Esophagus mucosa (tissue), 1 donor: ENCODE measurements at regions not wholly inside any gene's neighbourhood (a gene's known extent, or its start where the extent isn't known, plus 50 kb on each side); places are given as distances from the start of the nearest gene placed in this dataset.

ENCODE experiments used
- ATAC-seq: fragments of 200-7000 bp; cut with Tn5 transposase; one replicate; pipeline ENCODE4 v1.9.1; 2020
- donor health status: DM: yes; HTN: yes; CAD: no.

DNA sequence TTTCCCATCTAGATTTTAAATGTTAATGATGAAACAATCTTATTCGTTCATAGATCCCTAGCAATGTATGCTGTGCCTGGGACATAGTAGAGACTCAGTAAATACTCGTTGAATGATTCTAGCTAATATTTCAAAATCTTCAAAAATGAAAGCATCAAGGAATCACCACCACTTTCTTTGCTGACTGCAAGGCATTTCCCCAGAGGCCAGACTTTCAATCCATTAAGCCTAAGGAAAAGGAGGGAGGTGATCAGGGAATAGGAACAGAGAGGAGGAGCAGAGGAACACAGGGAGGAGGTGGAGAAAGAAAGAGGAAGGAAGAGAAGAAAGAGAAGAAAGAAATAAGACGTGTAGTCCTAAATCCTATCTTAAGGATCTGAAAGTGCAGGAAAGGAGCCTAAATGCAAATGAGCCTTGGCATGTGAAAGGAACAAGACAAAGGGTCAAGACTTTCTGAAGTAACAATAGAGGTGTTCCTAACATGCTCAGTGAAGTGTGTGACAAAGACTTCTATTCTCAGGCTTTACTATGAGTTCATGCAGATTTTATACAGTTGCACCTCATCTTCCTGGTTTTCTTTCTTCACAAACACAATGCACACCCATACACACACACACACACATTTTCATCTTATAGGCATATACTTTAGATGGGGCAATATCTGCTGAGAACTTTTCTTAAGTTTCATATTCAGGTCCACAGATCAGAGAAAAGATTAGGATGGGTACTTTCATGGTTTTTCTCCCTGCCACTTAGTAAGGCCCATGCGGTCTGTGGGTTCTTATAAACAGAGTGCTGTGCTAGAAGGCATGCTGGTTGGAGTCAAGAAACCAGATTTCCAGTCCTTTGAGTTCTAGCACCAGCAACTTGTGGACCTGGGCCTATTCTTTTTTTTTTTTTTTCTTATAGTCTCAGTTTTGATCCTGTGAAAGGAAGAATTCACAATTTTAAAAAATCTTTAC is 512.2 kb upstream of the TNC start:
- ATAC-seq = no peak

DNA sequence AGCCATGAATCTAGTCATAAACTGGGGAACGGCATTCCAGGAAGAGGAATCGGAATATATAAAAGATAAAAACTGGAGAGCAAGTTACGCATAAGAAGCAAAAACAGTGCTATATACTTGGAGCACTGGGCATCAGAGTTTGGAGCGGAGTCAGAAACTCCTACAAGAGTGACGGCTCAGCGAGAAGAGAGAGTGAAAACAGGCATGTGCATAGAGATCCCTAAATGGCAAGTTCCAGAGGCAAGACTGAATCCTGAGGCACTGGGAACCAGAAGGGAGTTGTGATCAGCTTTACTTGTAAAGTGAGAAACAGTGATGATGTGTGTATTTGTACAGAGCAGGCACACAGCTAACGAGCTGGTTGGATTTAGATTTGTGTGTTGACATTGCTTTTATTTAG is 514.4 kb upstream of the TNC start:
- no peak for ATAC-seq

DNA sequence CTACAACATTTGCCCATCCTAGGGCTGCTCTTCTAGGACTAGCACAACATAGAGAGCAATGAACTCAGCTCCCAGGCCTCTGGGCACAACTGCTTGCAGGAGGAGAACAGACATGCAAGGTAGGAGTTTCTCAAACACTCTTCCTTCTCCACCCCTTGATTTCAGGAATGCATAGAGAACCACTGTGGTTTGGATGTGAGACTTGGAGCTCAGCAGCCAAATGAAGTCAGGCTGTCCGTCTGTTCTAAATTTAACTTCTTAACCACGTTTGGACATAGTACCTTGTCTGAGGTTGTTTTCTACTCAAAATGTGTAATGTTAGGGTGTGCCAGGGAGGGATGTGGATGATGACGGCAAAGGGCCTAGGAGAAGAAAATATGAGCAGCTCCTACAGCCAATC is 515.1 kb upstream of the TNC start:
- ATAC-seq = no peak

DNA sequence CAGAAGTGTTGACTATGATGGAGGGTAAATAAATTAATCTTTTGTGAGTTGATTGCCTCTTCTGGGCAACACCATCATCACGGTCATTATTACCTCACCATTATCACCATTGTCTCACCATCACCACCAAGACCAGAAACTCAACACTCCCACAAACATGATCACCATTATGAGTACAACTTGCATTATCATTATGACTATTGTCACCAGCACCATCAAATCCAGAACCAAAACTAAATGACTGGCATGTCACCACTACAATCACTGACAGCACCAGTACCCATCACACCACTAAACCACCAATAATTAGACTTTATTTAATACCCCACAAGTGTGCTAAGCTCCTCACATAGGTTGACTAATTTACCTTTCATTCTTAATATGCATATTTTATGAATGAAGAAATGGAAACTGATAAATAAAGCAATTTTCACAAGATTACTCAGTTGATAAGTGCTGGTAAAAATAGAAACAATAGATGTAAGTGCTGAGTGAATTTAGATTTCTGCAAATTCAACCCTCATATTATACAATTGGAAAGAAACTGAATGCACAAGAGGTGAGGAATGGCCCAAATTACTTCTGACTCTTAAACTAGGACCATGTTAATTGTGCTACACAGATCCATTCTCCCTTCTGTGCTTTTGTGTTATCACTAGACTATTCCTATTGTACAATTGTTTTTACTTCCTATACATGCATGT is 517.8 kb upstream of the PAPPA start:
- no peak for ATAC-seq

DNA sequence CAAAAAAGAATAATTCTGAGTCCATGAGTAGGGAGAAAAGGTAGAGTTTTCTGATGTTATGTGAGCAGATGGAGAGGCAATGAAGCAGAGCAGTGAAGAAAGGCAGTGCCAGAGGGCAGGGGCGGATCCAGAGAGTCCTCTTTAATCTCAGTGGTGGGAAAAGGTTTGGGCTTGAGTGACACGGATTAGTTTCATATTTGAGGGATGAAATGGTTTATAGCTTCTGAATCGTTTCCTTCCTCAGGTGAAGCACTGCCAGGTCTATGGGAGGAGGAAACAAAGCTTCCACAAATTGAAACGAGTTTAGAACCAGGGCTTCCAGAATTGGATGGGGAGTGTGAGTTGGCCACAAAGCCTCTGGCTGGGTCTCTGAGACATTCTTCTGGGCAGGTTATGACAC is 517.0 kb upstream of the PAPPA start:
- peak; percentile 95 for ATAC-seq

DNA sequence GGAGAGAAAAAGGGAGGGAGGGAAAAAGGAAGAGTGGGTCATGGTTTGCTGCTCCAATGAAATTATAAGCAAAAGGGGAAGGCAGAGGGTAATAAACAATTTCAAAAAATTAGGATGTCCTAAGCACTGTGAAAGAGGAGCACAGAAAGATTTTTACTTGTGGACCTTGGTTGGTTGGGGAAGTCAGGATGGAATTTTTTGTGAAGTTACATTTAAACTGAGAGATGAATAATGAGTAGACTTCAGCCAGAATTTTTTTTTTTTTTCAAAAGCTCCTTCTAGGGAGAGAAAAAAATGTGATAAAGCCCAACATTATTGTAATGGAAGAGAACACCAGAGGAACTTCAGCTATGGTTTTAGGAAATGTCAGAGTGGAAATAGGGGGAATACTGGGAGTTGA is 515.9 kb upstream of the PAPPA start:
- no peak for ATAC-seq

DNA sequence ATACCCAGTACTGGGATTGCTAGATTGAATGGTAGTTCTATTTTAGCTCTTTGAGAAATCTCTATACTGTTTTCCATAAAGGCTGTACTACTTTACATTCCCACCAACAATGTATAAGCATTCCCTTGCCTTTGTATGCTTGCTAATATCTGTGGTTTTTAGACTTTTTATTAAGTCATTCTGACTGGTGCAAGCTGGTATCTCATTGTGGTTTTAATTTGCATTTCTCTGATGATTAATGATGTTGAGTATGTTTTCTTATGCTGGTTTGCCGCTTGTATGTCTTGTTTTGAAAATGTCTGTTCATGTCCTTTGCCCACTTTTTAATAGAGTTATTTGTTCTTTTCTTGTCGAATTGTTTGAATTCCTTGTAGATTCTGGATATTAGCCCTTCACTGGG is 512.7 kb upstream of the PAPPA start:
- ATAC-seq = no peak

DNA sequence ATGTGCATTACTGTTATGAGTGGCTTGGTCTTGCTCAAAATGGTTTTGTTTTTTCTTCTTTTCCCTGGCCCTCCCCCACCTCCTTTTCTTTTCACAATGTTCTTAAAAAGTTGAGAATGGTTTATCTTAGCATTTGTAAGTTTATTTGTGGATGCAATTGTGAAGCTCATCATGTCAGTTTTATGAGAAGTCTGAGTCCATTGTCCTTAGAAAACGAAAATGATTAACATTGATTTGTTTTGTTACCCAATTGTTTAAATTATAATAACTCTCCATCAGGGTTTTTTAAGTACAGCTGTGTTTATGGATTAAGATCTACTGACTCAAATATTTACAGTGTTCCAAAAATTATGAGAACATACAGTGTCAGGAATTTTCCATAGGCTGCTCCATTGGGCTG is 511.3 kb upstream of the PAPPA start:
- no peak for ATAC-seq

DNA sequence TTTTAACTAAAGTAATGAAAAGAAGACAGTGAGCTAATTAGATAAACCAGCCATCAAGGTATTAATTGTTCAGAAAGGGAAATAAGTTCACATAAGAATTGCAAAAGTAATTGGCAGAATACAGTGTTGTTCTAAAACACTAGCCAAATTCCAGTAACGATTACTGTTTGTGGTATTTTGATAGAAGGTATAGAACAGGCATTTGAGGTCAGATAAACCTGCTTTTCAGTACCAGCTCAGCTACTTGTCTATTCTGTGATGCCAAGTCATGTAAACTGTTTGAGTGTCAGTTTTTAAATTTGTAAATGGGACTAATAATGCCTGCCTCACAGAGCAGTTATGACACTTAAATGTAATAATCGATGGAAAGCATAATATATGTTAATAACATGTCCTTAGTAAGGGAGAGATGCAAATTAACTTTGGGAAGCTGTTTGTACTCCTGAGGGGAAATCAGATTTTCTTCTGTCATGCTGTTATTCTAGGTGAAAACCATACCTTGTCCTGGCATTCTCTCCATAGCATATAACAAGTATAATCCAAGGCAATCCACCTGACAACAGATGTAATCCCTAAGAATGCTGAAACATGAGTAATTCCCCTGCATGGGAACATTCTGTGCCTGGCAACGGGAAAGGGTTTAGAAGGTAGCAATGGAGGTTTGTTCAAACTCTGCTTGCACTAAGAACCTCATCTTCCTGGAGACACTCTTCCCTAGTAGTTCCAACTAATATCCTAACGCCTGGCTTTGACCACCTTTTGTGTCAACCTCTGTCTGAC is 509.5 kb upstream of the PAPPA start:
- ATAC-seq = peak; percentile 89

DNA sequence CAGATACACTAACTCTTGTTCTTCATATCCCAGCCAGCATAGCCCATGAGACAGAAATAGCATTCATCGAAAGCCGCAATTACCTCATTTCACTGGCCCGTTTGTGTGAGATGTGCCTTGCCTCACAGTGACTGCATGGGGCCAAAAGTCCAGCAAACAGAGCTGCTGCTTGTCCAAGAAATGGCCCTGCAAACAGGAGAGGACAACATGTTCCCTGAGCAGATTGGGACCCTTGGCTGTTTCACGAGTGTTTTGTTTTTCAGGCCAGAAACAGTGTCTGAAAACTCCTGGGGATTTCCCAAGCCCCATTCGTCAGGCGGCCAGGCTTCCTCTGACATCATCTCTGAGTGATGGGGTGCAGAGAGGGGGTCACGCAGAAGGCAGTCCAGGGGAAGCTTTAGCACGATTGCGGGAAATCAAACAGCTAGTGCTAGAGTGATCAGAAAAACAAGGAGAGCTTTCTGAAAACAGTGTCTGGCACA is 503.6 kb upstream of the PAPPA start:
- ATAC-seq = no peak

DNA sequence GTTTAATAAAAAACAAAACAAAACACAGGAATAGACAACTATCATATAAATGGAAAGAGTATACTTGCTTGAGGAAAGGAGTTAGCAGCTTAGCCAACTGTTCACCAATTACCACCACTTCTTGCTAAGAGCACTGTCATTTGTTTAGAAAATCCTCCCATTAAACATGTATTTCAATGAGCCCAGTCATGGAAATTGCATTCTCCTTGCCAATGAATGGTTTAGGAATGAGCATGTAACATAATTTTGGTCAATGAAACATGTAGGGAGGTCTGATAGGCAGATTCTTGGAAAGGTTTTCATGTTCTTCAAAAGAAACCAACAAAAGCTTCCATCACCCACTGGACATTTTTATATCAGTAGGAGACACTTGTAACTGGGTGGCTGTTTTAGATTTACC is 502.8 kb upstream of the PAPPA start:
- ATAC-seq = no peak

DNA sequence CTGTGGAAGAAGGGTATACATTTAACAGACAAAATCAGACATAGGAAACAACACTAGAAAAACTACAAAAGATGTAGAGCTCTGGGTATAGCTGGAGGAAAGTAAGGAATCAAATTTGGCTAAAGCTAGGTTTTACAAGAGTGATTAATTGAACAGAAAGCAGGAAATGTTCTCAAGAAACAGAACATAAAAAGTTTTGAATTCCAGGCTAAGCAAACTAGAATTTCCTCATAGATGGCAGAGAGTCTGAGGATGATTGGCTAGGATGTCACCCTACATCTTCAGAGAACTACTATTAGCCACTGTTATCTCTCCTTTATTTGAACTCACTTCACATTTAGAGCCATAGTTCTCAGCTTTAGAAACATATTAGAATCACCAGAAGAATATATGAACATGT is 502.1 kb upstream of the PAPPA start:
- no peak for ATAC-seq

DNA sequence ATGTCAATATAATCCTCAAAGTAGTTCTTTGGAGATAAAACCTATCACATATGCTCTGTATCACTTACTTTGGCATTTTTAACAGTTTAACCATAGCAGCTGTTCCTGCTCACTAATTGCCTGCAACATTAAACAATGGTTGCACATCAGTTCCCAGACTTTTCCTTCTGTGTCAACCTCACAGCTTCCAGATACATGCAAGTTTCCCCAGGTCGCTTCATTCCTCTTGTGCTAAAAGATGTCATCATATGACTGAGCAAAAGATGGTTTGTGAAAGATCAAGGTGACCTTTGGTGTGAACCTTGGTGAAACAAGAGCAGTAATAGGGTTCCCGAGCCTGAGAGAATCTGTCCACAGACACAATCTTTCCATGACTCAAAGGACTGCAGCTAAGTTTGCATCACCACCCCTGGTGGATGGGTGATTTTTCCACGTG is 500.4 kb upstream of the PAPPA start:
- no peak for ATAC-seq

DNA sequence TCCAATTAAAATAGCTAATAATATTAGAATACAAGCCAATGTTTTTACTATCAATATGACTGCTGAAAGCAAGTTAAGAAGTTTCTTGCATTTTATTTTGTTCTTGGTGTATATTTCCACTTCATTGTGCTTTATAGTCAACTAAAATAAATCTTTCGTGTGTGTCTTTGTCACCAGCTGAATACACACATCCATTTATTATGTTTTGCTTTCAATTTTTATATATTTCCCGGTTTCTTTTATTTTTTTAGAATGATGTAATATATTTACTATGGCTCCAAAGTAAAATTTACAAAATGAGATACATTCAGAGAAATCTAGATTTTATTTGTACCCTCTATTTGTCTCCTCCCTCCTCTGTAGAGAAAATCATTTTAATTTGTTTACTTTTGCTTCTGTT is 495.9 kb upstream of the PAPPA start:
- ATAC-seq = no peak

DNA sequence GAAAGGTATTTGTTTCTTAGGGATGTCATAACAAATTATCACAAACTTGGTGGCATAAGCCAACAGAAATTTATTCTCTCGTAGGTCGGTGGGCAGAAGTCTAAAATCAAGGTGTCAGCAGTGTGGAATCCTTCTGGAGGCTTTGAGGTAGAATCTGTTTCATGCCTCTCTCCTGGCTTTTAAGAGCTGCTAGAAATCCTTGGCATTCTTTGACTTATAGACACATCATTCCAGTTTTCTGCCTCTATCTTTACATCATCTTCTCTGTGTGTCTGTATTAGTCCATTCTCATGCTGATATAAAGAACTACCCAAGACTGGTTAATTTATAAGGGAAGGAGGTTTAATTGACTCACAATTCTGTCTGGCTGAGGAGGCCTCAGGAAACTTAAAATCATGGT is 488.1 kb upstream of the PAPPA start:
- ATAC-seq = no peak

DNA sequence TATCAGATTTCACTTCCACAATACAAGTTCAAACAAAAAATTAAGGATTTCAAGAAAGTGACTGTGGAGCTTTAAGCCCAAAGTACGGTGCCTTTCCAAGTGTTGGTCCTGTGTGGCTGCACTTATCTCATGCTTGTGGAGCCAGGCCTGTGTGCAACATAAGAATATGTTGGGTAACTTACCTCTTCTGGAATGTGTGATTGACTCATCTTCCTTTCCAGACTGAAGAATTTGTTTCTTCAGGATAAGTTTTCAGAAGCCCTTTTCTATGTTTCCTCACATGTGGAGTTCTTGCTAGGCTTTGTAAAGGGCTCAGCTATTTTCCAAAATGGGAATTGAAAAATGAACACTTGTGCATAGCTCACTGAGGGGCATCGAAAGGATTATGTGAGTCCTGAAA is 485.1 kb upstream of the PAPPA start:
- ATAC-seq = peak; percentile 47

DNA sequence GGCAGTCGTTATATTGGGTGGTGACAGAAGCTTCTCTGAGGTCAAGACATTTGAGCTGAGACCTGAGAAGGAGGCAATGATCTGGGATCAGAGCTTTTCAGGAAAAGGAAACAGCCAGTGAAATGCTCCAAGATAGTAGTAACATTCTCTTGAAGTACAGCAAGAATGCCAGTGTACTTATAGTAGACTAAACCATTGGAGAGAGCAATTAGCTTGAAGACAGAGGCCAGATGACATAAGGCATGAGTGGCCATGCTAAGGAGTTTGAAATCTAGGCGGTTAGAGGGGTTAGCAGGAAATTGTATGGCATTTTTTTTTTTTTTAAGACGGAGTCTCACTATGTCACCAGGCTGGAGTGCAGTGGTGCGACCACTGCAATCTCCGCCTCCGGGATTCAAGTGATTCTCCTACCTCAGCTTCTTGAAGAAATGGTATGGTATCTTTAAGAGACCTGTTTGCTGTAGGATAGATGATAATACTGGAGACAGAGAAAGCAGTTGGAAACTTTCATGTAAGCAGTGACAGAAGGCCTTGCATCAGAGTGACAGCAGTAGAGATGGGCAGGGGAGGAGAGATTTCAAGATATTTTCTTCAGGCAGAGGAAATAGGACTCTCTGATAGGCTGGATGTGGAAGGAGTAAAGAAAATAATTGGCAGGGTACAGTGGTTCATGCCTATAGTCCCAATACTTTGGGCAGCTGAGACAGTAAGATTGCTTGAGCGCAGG is 482.2 kb upstream of the PAPPA start:
- no peak for ATAC-seq

DNA sequence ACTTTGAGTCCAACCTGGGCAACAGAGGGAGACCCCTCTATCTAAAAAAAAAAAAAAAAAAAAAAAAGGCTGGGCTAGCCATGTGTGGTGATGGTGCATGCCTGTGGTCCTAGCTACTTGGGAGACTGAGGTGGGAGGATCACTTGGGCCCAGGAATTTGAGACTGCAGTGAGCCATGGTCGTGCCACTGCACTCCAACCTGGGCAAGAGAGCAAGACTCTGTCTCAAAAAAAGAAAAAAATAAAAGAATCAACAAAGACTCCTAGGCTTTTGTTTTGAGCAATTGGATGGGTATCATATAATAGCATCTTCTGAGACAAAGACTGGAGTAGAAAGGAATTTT is 481.7 kb upstream of the PAPPA start:
- ATAC-seq = no peak

DNA sequence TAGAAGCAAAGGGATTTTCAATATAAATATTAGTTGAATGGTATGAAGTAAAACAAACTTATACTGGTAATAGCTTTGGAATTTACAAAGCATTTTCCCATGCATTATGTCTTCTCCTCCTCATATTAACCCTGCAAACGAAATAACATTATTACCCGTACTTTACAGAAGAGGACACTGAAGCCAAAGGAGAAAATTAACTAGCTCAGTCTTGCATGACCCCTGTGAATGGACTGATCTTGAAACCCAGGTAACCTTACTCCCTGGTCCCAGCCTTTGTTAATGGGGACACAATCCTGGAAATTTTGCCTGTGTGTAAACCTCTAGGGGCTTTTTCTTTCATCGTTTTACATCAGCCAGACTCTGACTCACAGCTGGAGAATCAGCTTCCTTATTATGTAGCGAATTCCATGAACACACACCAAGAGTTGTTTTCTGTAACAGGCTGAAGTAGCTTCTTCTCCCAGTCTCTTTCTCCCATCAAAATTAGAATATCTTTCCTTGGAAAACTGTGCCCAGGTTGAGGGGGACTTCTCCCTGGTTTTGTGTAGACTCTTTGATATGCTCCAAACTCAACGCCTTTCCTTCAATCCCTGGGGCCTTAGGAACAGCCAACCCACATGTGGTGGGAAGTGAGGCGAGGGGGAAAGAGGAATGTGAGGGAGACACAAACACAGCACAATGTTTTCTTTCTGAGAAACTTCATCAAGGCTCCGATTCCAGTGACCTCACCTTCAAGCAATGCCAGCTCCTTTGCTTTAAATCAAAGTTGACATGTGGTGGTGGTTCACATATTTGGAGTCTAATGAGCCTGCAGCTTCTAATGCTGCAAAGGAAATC is 480.9 kb upstream of the PAPPA start:
- peak; percentile 62 for ATAC-seq

DNA sequence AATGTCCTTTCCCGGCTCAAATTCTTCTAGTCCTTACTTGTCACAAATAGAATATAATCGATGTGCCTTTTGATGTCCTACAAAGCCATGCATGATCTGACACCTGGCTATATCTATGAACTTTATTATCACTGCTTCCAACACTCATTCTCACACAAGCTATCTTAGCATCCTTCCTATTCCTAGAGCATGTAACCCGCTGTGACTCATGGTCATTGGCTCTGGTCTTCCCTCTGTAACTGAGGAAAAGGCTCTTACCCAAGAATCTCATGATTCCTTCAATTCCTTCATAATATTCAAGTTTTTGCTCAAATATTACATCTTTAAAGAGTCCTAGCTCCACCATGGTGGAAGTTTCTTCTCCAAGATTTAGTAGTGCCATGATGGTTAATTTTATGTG is 480.0 kb upstream of the PAPPA start:
- ATAC-seq = no peak

DNA sequence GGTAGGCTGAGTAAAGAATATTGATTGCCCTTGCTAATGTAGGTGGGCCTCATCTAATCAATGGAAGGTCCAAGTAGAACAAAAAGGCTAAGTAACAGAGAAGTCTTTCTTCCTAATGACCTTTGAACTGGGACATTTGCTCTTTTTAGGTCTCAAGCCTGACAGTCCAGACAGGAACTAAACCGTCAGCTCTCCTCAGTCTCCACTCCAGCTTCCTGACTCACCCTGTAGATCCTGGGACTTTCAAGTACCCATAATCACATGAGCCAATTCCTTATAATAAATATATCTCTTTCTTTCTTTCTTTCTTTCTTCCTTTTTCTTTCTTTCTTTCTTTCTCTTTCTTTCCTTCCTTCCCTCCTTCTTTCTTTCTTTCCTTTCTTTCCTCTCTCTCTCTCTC is 479.5 kb upstream of the PAPPA start:
- ATAC-seq = no peak

DNA sequence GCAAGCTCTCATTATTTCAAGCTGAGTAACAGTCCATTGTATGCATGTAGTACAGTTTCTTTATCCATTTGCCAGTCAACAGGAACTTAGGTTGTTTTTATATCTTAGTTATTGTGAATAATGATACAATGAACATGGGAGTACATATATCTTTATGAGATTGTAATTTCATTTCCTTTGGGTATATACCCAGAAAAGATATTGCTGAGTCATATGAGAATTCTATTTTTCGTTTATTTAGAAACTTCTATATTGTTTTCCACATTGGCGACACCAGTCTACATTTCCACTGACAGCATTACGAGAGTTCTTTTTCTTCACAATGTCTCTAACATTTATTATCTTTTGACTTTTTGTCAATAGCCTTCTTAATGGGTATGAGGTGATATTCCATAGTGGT is 477.8 kb upstream of the PAPPA start:
- no peak for ATAC-seq
